IPS-20b (cell line): ENCODE measurements at regions not wholly inside any gene's neighbourhood (a gene's known extent, or its start where the extent isn't known, plus 50 kb on each side); places are given as distances from the start of the nearest gene placed in this dataset.
"Not testable (repeated sequence)": the region's sequence is repeated elsewhere in the genome, so short reads cannot be mapped to it uniquely, and the experiment has no call there.

Source experiments
- H3K27ac ChIP-seq: one replicate; pipeline ENCODE4 v1.5.1; 2013; ENCODE audit warnings: low read length
- H3K27me3 ChIP-seq: 2 replicates; pipeline ENCODE4 v1.6.1; 2013; ENCODE audit warnings: mild to moderate bottlenecking, low read length, inconsistent platforms; ENCODE audit not compliant: insufficient read depth
- H3K36me3 ChIP-seq: 2 replicates; pipeline ENCODE4 v1.6.1; 2013; ENCODE audit warnings: low read depth, mild to moderate bottlenecking, inconsistent platforms, low read length, moderate library complexity; ENCODE audit not compliant: insufficient read depth
- H3K4me1 ChIP-seq: 2 replicates; pipeline ENCODE4 v1.6.1; 2013; ENCODE audit warnings: mild to moderate bottlenecking, control low read depth, inconsistent platforms, low read length, moderate library complexity; ENCODE audit not compliant: insufficient read depth
- H3K4me3 ChIP-seq: 2 replicates; pipeline ENCODE4 v1.5.1; 2013; ENCODE audit warnings: mild to moderate bottlenecking, low read length, inconsistent platforms
- H3K9ac ChIP-seq: 2 replicates; pipeline ENCODE4 v1.6.1; 2013; ENCODE audit warnings: low read depth, mild to moderate bottlenecking, inconsistent platforms, low read length, moderate library complexity
- H3K9me3 ChIP-seq: 2 replicates; pipeline ENCODE4 v1.6.1; 2013; ENCODE audit warnings: mild to moderate bottlenecking, low read depth, low read length, inconsistent platforms; ENCODE audit not compliant: insufficient read depth

- H3K9me3 ChIP-seq, H3K36me3 ChIP-seq, H3K4me3 ChIP-seq, H3K4me1 ChIP-seq, H3K9ac ChIP-seq, H3K27ac ChIP-seq, H3K27me3 ChIP-seq: not testable (repeated sequence)
Measured at GRCh38 chr2:111478335-111478734, 357.6 kb downstream of the BCL2L11 start.

- H3K36me3 ChIP-seq, H3K9me3 ChIP-seq, H3K4me1 ChIP-seq, H3K27me3 ChIP-seq, H3K27ac ChIP-seq, H3K9ac ChIP-seq, H3K4me3 ChIP-seq: not testable (repeated sequence)
Measured at GRCh38 chr2:111478871-111479318, 358.2 kb downstream of the BCL2L11 start.

GRCh38 chr2:111480016-111480625 is 359.4 kb downstream of the BCL2L11 start:
- not testable (repeated sequence) for H3K9ac ChIP-seq, H3K4me1 ChIP-seq, H3K4me3 ChIP-seq, H3K27me3 ChIP-seq, H3K36me3 ChIP-seq, H3K9me3 ChIP-seq, H3K27ac ChIP-seq

- H3K36me3 ChIP-seq, H3K9me3 ChIP-seq, H3K4me1 ChIP-seq, H3K4me3 ChIP-seq, H3K9ac ChIP-seq, H3K27me3 ChIP-seq, H3K27ac ChIP-seq: not testable (repeated sequence)
Measured at GRCh38 chr2:111480633-111481032, 359.9 kb downstream of the BCL2L11 start.

GRCh38 chr2:111481219-111481618 is 360.5 kb downstream of the BCL2L11 start:
- H3K4me3 ChIP-seq, H3K36me3 ChIP-seq, H3K9me3 ChIP-seq, H3K4me1 ChIP-seq, H3K27me3 ChIP-seq, H3K9ac ChIP-seq, H3K27ac ChIP-seq: not testable (repeated sequence)

GRCh38 chr2:111482987-111483679 is 362.4 kb downstream of the BCL2L11 start:
- H3K9ac ChIP-seq, H3K4me3 ChIP-seq, H3K9me3 ChIP-seq, H3K27ac ChIP-seq, H3K27me3 ChIP-seq, H3K4me1 ChIP-seq, H3K36me3 ChIP-seq: not testable (repeated sequence)

GRCh38 chr2:111484097-111484496 is 363.4 kb downstream of the BCL2L11 start:
- not testable (repeated sequence) for H3K27me3 ChIP-seq, H3K4me3 ChIP-seq, H3K36me3 ChIP-seq, H3K9me3 ChIP-seq, H3K27ac ChIP-seq, H3K9ac ChIP-seq, H3K4me1 ChIP-seq

- not testable (repeated sequence) for H3K4me1 ChIP-seq, H3K36me3 ChIP-seq, H3K27ac ChIP-seq, H3K27me3 ChIP-seq, H3K9me3 ChIP-seq, H3K9ac ChIP-seq, H3K4me3 ChIP-seq
Measured at GRCh38 chr2:111485895-111486294, 365.2 kb downstream of the BCL2L11 start.

- H3K27ac ChIP-seq, H3K27me3 ChIP-seq, H3K4me1 ChIP-seq, H3K36me3 ChIP-seq, H3K4me3 ChIP-seq, H3K9me3 ChIP-seq, H3K9ac ChIP-seq: not testable (repeated sequence)
Measured at GRCh38 chr2:111488451-111488850, 367.7 kb downstream of the BCL2L11 start.

- H3K27ac ChIP-seq, H3K27me3 ChIP-seq, H3K36me3 ChIP-seq, H3K9me3 ChIP-seq, H3K9ac ChIP-seq, H3K4me3 ChIP-seq, H3K4me1 ChIP-seq: not testable (repeated sequence)
Measured at GRCh38 chr2:111489460-111489859, 368.7 kb downstream of the BCL2L11 start.

- not testable (repeated sequence) for H3K36me3 ChIP-seq, H3K9me3 ChIP-seq, H3K27me3 ChIP-seq, H3K4me3 ChIP-seq, H3K9ac ChIP-seq, H3K27ac ChIP-seq, H3K4me1 ChIP-seq
Measured at GRCh38 chr2:111491181-111491580, 370.5 kb downstream of the BCL2L11 start.

GRCh38 chr2:111491614-111492013 is 370.9 kb downstream of the BCL2L11 start:
- not testable (repeated sequence) for H3K9me3 ChIP-seq, H3K36me3 ChIP-seq, H3K27ac ChIP-seq, H3K4me1 ChIP-seq, H3K27me3 ChIP-seq, H3K4me3 ChIP-seq, H3K9ac ChIP-seq
